Stimulated activated CD8-positive, alpha-beta memory T cell treated with anti-CD3 and anti-CD28 coated beads, Interleukin-7, amount 100 ng/mL, for 4 hours (primary cell): ENCODE measurements at regions not wholly inside any gene's neighbourhood (a gene's known extent, or its start where the extent isn't known, plus 50 kb on each side); places are given as distances from the start of the nearest gene placed in this dataset.
"Not testable (repeated sequence)": the region's sequence is repeated elsewhere in the genome, so short reads cannot be mapped to it uniquely, and the experiment has no call there.

Source experiments
- DNase-seq, 2 donors: peaks; one replicate each; pipeline ENCODE4 v3.0.0-alpha.2; 2020; ENCODE audit warnings: low read depth in 2 of 2

- no peak for DNase-seq
Observed at GRCh38 chr16:26787924-26788323, 278.8 kb upstream of the C16orf82 start.

- no peak for DNase-seq
Observed at GRCh38 chr16:26791169-26791568, 275.6 kb upstream of the C16orf82 start.

GRCh38 chr16:26795184-26795583, 271.5 kb upstream of the C16orf82 start:
- DNase-seq, result no peak

GRCh38 chr16:26801628-26802027, 265.1 kb upstream of the C16orf82 start:
- DNase-seq, result no peak

GRCh38 chr16:26802440-26802839, 264.3 kb upstream of the C16orf82 start:
- DNase-seq, result no peak

GRCh38 chr16:26802965-26803364, 263.8 kb upstream of the C16orf82 start:
- no peak for DNase-seq

GRCh38 chr16:26806657-26807056, 260.1 kb upstream of the C16orf82 start:
- no peak for DNase-seq

- no peak for DNase-seq
Observed at GRCh38 chr16:26809461-26809860, 257.3 kb upstream of the C16orf82 start.

GRCh38 chr16:26816266-26816665, 250.5 kb upstream of the C16orf82 start:
- no peak for DNase-seq

- no peak for DNase-seq
Observed at GRCh38 chr16:26816885-26817571, 249.7 kb upstream of the C16orf82 start.

GRCh38 chr16:26818393-26818792, 248.3 kb upstream of the C16orf82 start:
- no peak for DNase-seq

GRCh38 chr16:26824469-26824868, 242.3 kb upstream of the C16orf82 start:
- no peak for DNase-seq

GRCh38 chr16:26826500-26826899, 240.2 kb upstream of the C16orf82 start:
- DNase-seq, result no peak

- no peak for DNase-seq
Observed at GRCh38 chr16:26827386-26827785, 239.3 kb upstream of the C16orf82 start.

- no peak for DNase-seq
Observed at GRCh38 chr16:26830428-26831127, 236.1 kb upstream of the C16orf82 start.

- DNase-seq, result not testable (repeated sequence)
Observed at GRCh38 chr16:26836114-26836513, 230.6 kb upstream of the C16orf82 start.

- no peak for DNase-seq
Observed at GRCh38 chr16:26838931-26839330, 227.8 kb upstream of the C16orf82 start.

- DNase-seq, result no peak
Observed at GRCh38 chr16:26840691-26841090, 226.0 kb upstream of the C16orf82 start.

GRCh38 chr16:26856271-26856670, 210.5 kb upstream of the C16orf82 start:
- DNase-seq, result no peak

GRCh38 chr16:26856791-26857190, 209.9 kb upstream of the C16orf82 start:
- DNase-seq, result no peak

GRCh38 chr16:26857371-26857770, 209.4 kb upstream of the C16orf82 start:
- no peak for DNase-seq

GRCh38 chr16:26860506-26860905, 206.2 kb upstream of the C16orf82 start:
- no peak for DNase-seq

GRCh38 chr16:26863931-26864330, 202.8 kb upstream of the C16orf82 start:
- no peak for DNase-seq
